ENCODE measurements at regions not wholly inside any gene's neighbourhood (a gene's known extent, or its start where the extent isn't known, plus 50 kb on each side); places are given as distances from the start of the nearest gene placed in this dataset.
"Not testable (repeated sequence)": the region's sequence is repeated elsewhere in the genome, so short reads cannot be mapped to it uniquely, and the experiment has no call there.

DNA sequence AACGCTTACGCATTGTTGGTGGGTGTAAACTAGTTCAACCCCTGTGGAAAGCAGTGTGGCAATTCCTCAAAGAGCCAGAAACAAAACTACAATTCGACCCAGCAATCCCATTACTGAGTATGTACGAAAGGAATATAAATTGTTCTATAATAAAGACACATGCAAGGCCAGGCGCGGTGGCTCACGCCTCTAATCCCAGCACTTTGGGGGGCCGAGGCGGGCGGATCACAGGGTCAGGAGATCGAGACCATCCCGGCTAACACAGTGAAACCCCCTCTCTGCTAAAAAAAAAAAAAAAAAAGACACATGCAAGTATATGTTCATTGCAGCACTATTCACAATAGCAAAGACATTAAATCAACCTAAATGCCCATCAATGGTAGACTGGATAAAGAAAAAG lies 217.6 kb upstream of the ISL1 start:
- DNase-seq (ENCODE audit: low read depth in 2 of 2), result not testable (repeated sequence)

DNA sequence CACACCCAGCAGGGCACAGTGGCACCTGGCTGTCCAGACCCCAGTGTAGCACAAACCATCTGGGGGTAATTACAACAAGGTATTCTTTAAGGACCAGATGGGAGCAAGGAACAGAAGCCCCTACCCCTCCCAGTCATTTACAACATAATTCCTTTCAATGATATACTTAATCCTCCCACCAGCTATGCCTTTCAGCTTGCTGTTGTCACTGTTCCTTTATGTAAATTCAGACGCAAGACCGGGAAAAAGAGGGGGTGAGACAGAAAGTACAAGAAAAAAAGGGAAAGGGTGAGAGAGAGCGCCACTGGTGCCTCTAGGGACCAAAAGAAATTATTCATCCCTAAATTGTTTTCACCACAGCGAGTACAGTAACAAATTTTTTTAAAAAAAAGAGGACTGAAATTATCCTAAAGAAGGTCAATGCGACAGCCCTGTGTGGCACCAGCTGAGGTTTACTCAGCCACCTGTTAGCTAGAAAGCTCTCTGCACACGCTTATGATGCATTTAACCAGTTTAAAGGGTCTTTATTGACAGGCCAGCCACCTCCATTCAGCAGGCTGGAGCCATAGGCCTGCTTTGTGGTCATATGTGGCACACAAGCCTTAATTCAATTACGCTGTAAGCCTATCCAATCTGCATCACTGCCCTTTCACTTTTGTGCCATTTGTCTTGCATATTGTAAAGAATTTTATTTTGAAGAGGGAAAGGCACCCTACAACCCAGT lies 210.2 kb upstream of the ISL1 start:
- no peak for DNase-seq (ENCODE audit: low read depth in 2 of 2)

DNA sequence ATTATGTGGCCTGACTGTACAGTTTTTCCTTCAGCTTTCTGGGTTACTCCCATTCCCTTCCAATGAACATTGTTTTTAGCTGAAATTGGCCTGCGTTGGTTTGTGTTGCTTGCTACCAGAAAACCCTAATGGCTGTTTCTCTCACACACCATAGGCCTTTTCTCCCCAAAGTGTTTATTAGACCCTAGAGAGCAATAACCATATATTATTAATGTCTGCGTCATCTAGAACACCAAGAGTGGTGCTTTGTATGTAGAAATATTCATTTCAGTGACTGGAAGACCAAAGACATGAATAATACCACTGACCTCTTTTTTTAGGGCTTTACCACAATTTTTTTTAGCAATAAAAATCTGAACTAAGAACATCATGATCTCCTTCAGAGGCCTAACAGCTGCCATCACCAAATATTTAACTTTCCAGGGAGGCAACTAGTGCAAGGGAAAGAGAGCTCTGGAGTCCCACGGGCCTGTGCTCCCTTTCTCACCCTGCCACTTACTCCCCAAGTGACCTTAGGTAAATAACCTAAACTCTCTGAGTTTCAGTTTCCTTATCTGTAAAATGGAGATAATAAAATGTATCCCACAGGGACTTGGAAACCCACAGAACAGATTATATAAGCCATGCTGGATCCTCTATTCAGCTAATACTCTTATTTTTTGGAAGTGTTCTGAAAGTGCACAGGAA lies 201.9 kb upstream of the ISL1 start:
- no peak for DNase-seq (ENCODE audit: low read depth in 2 of 2)

DNA sequence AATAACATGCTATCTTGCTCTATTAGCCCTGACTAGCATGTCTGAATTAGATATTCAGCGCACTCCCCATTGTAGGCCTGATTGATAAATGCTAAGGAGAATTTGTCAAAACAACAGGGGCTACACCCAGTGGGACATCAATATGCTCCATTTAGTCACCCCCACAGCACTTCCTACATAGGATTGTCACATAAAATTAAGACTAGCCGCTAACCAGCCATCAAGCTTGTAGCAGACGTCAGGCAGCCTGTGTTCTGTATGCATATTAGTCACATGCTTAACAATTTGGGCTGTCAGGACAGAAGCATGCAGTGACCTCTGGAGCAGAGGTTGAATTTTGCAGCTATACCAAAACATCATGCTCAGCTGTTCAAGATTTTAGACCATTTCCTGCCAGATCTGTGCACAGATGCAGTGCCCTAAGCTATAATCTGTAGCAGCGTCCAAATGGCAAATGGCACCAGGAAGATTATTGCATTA lies 197.4 kb upstream of the ISL1 start:
- no peak for DNase-seq (ENCODE audit: low read depth in 2 of 2)

DNA sequence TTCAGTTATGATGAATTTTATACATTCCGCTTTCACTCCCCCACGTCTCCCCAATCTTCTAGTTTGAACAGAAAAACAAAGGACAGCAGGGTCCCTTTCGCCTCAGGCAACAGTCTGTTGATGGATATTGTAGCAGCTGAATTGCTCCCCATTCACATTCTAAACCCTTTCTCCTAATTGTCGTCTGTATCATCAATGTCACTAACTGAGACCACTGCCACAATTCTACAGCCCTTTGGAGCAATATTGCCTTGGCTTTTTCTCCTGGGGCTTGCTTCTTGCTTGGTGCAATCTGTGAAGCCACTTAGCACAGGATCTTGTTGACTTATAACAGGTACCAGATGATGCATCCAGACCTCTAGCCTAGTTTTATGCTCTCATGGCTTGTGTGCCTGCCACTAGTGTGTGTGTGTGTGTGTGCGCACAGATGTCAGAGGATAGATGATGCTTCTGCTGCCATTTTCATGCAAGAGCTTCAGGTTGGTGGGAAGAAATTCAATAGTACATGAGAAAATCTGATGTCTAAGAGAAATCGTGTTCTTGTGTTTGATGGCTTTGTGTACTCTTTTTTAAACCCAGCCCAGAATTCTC lies 195.2 kb upstream of the ISL1 start:
- no peak for DNase-seq (ENCODE audit: low read depth in 2 of 2)

DNA sequence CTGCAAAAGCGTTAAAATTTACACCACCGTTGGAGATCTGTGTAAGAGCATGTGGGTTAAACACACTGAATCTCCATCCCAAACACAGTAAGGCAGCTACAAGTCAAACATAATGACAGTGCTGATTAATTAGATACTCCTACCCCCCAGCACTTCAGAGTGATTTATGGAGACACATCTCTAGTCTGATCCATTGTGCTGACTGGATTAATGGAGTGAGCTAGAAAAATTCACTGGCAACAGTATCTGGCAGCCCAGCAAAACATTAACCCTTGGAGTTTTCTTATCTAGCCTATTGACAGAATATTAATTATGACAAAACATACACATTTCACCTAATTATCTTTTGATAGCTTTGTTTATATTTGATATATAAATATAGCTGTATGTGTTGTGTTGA lies 188.6 kb upstream of the ISL1 start:
- DNase-seq (ENCODE audit: low read depth in 2 of 2), result no peak

DNA sequence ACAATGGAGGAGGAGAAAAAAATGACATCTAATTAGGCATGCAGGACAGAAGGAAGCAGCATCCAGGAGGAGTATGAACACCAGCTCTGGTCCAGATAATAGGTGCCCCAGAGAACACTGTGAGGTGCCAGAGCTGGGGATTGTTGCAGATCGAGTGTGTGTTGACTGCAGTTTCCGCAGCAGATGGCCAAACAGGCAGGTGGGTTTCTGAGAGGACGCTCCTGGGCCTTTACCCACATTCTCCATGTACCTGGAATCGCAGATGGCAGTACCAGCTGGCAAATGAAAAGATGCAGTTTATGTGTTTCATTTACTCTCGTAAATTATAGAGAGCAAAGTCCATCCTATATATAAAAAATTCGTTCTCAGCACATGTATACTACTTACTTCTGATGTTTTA lies 182.2 kb upstream of the ISL1 start:
- DNase-seq (ENCODE audit: low read depth in 2 of 2), result no peak

DNA sequence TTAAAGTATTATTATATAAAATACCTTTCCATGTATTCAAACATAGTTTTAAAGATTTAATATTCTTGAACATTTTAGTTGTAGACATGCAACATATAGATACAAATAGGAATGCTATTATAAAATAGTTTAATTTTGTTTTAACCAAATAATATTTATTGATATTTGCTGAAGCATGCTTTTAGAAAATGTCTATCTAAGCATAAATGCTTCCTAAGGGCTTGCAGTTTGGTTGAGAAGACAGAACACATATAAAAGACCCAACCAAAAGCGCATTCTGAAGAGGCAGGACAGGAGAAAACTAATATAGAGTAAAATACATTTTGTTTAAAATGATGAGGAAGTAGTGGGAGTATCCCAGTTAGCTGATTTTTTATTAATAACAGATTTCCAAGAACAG lies 181.5 kb upstream of the ISL1 start:
- no peak for DNase-seq (ENCODE audit: low read depth in 2 of 2)

DNA sequence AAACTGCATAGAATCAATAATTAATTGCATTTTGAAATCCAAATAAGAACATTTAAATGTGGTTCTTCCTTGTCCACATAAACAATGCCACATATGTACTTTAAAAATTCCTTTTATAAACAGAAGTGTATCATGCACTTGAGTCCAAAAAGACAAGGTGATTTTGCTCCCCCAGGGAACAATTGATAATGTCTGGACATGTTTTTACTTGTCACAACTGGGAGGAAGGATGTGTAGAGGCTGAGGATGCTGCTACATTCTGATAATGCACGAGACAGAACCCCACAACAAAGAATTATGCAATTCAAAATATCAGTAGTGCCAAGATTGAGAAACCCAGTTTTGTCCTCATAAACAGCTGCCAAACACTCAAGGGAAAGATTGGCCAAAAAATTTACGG lies 181.1 kb upstream of the ISL1 start:
- no peak for DNase-seq (ENCODE audit: low read depth in 2 of 2)

DNA sequence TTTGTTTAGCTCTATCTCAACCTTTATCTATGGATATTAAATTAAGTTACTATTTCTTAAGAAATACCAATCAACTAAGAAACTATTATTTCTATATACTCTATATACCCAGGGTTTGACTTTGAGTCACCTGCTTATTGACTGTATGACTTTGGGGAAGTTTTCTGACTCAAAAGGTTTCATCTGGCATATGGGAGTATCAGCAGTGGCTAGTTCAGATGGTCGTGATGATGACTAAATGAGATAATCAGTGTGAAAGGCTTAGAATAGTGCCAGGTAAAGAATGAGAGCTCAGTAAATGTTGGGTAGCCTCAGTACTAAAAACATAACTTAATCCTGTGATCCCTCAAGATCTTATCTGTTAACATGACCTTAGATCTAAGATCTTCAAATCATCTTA lies 179.7 kb upstream of the ISL1 start:
- no peak for DNase-seq (ENCODE audit: low read depth in 2 of 2)

DNA sequence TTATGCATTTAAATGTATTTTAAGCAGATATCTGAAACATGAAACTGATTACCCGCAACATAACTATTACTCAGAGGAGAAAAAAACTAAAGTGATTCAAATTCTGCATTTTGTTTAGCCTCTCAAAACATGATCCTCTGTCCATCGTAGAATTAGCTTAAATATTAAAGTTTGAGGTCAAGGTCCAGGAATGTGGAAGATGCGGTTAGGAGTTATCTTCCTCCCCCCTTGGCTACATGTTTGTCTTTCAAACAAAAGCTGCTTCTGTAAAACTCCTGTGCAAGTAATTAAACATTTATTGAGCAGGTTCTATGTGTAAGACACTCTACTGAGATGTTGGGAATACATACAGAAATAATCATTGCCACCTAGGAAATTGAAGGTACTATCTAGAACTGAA lies 175.0 kb upstream of the ISL1 start:
- DNase-seq (ENCODE audit: low read depth in 2 of 2), result no peak

DNA sequence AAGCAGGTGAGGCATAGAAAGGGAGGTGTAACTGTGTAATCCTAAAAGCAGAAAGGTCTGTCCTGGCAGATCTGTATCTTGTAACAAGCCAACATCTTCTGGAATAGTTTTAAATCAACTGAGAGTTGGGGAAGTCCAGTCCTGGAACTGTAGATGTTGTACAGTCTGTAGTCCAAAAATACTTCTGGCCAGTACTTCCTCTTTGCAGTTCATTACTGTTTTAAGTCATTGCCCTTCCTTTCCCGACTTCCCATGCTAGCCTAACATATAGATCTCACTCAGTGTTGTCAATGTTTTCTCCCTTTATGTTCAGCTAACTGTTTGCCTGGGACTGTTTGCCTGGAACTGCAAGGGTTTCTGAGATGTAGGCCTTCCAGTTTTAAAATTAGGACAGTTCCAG lies 168.5 kb upstream of the ISL1 start:
- no peak for DNase-seq (ENCODE audit: low read depth in 2 of 2)

DNA sequence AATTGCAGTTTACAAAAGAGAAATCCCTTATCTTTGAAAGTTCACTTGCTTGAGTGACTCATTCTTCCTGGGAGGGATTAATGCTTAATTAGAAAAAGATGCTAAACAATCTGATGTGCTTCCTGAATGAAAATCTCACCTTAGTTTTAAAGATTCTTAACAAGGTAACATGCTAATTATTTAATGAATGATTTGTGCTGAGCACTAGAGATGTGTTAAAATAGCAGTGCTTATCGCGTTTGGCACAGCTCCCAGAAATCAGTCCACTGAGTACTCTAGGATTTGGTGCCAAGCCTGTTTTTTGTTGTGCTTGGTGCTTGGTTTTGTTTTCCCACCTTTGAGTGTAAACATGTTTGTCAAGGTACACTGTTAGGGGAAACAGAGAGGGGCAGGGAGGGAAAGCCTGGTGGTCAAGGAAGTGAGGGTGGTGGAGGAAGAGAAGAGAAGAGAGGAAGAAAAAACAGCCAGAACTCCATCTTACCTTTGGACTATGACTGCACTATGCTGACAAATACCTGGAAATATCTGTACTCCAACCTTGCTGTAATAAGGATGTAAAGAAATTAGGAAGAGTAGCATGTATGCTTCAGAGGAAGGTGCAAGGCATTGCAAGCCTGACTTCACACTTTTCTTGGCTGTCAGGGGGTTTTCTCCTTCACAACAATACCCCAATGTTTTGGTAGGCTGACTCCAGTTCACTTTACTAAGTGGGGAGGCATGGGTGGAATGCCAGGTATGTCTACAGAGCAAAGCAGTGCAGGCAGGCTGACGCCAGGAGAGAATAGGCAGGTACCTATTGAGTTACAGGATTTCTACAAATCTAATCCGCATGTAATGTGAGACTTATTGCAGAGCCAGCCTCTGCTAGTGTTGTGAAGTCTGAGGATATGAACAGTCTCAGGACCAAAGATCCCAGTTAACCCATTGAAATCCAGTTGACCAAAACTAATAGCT lies 157.2 kb upstream of the ISL1 start:
- DNase-seq (ENCODE audit: low read depth in 2 of 2), result no peak

DNA sequence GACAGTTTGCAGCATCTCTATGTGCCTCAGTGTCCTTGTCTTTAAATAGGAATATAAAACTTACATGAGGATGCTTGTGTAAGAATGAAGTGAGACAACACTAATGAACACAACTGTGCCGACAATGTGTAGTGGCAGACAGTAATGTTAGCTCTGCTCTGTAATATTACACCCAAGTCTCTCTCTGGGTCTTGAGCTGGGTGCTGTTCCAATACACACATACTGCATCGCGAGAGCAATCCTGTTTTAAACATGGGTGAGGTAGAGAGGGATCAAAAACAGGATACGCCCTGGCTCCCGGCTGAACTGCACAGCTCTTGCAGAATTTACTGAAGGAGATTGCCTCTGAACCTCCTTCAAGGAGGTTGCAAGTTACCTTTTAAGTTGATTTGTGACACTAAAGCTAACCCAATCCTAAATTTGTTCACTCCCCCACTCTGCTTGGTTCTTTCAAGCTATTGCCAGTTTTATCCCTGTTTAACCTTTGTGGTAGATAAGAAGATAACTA lies 155.2 kb upstream of the ISL1 start:
- DNase-seq (ENCODE audit: low read depth in 2 of 2), result no peak

DNA sequence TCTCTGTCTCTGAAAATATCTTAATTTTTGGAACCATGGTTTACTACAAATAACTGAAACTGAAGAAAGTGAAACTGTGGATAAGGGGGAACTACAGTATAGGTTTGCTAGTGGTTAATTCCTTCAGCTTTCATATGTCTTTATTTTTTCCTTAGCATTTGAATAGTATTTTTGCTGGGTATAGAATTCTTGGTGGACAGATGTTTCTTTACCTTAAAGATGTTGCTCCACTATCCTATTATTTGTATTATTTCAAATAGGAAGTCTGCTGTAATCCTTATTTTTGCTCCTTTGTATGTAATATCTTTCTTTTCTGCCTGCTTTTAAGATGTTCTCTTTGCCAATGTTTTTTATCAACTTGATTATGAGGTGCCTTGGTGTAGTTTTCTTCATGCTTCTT lies 152.9 kb upstream of the ISL1 start:
- DNase-seq (ENCODE audit: low read depth in 2 of 2), result no peak

DNA sequence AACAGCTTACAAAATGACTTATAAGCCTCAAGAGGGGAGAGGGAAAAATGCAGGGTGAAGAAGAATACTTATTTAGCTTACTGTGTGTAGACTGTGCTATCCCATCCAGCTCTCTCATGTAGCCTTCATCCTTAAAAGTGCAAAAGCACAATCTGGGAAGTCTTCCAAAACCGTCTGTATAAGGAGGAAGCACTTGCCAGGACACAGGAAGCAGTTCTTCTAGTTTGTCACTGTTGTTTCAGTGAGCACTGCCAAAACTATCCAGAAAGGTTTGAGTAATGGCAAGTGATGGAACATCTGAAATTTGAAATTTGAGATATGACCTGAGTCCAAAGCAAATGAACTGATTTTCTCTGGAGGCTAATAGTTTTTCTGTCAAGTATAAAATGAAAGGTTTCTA lies 140.8 kb upstream of the ISL1 start:
- no peak for DNase-seq (ENCODE audit: low read depth in 2 of 2)

DNA sequence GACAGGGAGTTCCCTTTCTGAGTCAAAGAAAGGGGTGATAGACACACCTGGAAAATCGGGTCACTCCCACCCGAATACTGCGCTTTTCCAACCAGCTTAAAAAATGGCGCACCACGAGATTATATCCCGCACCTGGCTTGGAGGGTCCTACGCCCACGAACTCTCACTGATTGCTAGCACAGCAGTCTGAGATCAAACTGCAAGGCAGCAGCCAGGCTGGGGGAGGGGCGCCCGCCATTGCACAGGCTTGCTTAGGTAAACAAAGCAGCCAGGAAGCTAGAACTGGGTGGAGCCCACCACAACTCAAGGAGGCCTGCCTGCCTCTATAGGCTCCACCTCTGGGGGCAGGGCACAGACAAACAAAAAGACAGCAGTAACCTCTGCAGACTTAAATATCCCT lies 132.3 kb upstream of the ISL1 start:
- DNase-seq (ENCODE audit: low read depth in 2 of 2), result not testable (repeated sequence)

DNA sequence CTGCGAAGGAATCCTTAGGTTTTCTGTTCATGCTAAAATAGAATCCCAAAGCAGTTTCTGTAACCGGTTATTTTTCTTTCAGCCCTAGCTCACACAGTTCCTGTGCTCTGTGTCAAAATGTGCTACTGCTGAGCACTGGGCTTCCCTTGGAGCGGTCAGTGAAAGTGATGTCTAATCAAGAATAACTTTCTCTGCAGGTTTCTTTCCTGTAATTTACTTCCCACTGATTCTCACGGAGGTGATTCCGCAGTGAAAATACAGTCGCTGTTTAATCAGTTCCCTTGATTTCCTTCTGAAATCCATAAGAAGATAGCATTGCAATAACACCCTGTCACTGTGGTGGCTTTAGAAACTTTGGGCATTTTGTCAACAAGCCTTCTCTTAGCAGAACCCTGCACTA lies 112.0 kb upstream of the ISL1 start:
- no peak for DNase-seq (ENCODE audit: low read depth in 2 of 2)

DNA sequence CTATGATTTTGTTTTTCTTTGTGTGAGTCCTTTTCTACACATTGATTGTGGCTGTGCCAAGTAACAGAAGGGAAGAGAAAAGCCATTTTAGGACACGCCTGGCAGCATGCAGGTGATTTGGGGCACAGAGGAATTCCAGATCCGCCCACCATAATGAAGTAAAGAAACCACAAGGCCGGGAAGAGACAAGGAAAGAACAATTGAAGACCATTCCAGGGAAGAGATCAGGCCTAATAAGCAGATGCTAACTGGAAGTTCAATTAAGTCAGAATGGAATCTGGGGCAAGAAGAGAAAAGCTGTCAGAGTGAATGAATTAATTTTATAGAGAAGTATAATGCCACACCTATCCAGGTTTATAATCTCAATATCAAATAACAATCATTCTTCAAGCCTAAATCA lies 110.2 kb upstream of the ISL1 start:
- DNase-seq (ENCODE audit: low read depth in 2 of 2), result no peak

DNA sequence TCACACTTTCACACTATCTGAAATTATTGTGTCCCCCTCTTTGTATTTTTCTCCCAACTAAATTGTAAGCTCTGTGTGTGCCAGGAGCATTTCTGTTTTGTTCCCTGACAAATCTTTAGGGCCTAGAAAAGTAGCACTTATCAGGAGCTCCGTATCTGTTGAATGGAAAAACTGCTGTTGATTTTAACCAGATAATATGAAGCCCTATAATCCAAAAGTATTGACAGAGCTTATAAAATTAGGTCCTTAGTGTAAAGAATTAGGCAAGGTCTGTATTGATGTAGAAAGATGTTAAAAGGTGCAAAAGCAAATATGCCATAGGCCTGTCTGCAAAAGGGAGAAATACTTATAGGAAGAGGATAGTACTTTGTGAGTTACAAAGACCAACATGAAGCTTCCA lies 109.4 kb upstream of the ISL1 start:
- no peak for DNase-seq (ENCODE audit: low read depth in 2 of 2)

DNA sequence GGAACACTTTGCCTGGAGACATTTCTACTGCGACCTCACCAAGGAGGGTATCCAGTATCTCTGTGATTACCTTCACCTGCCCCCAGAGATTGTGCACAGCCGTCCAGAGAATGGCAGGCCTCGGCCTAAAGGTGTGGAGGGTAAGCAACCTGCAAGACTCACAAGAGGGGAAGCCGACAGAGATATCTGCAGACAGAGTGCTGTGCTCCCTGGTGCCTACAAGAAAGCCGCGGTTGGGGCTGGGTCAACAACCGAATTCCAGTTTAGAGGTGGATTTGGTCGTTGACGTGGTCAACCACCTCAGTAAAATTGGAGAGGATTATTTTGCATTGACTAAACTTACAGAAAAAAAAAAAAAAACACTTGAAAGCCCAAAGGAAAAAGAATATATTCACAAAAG lies 107.8 kb upstream of the ISL1 start:
- no peak for DNase-seq (ENCODE audit: low read depth in 2 of 2)

DNA sequence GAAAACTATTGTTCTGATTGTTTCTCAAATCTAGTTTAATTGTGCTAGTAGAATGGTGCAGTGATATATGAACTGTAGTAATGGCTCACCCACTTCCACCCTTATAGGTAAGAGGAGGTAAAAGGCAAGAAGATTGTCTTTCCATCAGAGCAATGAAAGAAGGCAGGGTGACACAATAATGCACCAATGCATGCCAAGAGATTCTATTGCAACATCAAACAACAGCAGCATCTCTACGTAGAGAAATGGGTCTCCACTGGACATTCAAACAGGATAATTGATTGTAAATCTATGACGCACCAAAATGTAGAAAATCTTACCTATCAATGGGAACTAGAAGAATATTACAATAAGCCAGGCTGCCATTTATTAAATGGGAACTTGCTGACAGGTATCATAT lies 107.0 kb upstream of the ISL1 start:
- no peak for DNase-seq (ENCODE audit: low read depth in 2 of 2)
